SU-DHL-6 (cell line): ENCODE measurements at regions not wholly inside any gene's neighbourhood (a gene's known extent, or its start where the extent isn't known, plus 50 kb on each side); places are given as distances from the start of the nearest gene placed in this dataset.

Source experiments
- H2AFZ ChIP-seq: fragments of 200-600 bp; sonication (generic); 2 replicates; pipeline ENCODE4 v1.6.1; 2014; ENCODE audit warnings: low read depth, mild to moderate bottlenecking, moderate library complexity, mixed read lengths, antibody characterized with exemption, low read length; ENCODE audit not compliant: severe bottlenecking
- H3F3A ChIP-seq: fragments of 200-600 bp; shearing (Covaris generic); 2 replicates; pipeline ENCODE4 v1.6.0; 2016; ENCODE audit warnings: antibody characterized with exemption, mild to moderate bottlenecking; ENCODE audit not compliant: insufficient read depth
- H3K27ac ChIP-seq: fragments of 200-600 bp; sonication (generic); 2 replicates; pipeline ENCODE4 v1.5.1; 2016; ENCODE audit warnings: low read depth, mild to moderate bottlenecking, low read length, moderate library complexity, mixed read lengths
- H3K27me3 ChIP-seq: fragments of 200-600 bp; sonication (generic), shearing (Covaris generic); 2 replicates; pipeline ENCODE4 v1.6.0; 2014; ENCODE audit warnings: mild to moderate bottlenecking, low read length
- H3K36me3 ChIP-seq: fragments of 200-600 bp; sonication (generic); 2 replicates; pipeline ENCODE4 v1.6.1; 2014; ENCODE audit warnings: mild to moderate bottlenecking, low read length, mixed read lengths
- H3K4me2 ChIP-seq: fragments of 300-600, 200-600 bp; shearing (Covaris generic), sonication (generic); 2 replicates; pipeline ENCODE4 v1.6.0; 2014; ENCODE audit warnings: low read length, low read depth, mild to moderate bottlenecking; ENCODE audit not compliant: poor library complexity, severe bottlenecking
- H3K4me3 ChIP-seq: fragments of 200-600 bp; sonication (generic); 2 replicates; pipeline ENCODE4 v1.5.1; 2014; ENCODE audit warnings: antibody characterized with exemption, low read length, mild to moderate bottlenecking, mixed read lengths; ENCODE audit not compliant: insufficient read depth, poor library complexity, severe bottlenecking
- H3K79me2 ChIP-seq: fragments of 200-600 bp; sonication (generic); 2 replicates; pipeline ENCODE4 v1.6.1; 2014; ENCODE audit warnings: mild to moderate bottlenecking, low read length, moderate library complexity; ENCODE audit not compliant: insufficient read depth
- H3K9ac ChIP-seq: fragments of 200-600 bp; sonication (generic); 2 replicates; pipeline ENCODE4 v1.7.0; 2014; ENCODE audit warnings: mild to moderate bottlenecking, low read length
- H3K9me2 ChIP-seq: fragments of 200-600 bp; sonication (generic); replicated peaks from 2 replicates; pipeline ENCODE4 v1.6.1; 2014; ENCODE audit warnings: low read length; ENCODE audit not compliant: insufficient read depth
- H3K9me3 ChIP-seq: fragments of 200-600 bp; sonication (generic); 2 replicates; pipeline ENCODE4 v1.6.1; 2014; ENCODE audit warnings: low read length, mixed read lengths; ENCODE audit not compliant: insufficient read depth
- H4K20me1 ChIP-seq: fragments of 200-600 bp; sonication (generic); 2 replicates; pipeline ENCODE4 v1.6.1; 2014; ENCODE audit warnings: low read depth, mild to moderate bottlenecking, antibody characterized with exemption, low read length, moderate library complexity, mixed read lengths
- CTCF ChIP-seq: fragments of 200-600 bp; sonication (generic); IDR thresholded peaks from one replicate; pipeline ENCODE4 v1.5.1; 2017; ENCODE audit warnings: antibody characterized with exemption, mild to moderate bottlenecking, low read length, moderate library complexity; ENCODE audit not compliant: insufficient read depth, poor library complexity, severe bottlenecking
- EZH2phosphoT487 ChIP-seq: fragments of 200-600 bp; sonication (generic), shearing (Covaris generic); conservative IDR thresholded peaks from 2 replicates; pipeline ENCODE4 v1.6.1; 2018; ENCODE audit warnings: mild to moderate bottlenecking, antibody characterized with exemption, low read length, moderate library complexity, mixed read lengths

- Histone ChIP-seq H3K9me2 (no peaks in the 10 kb centered on the region), H3K27me3 (no peaks in the 10 kb centered on the region), H4K20me1 (no peaks in the 10 kb centered on the region), H3K9me3 (no peaks in the 10 kb centered on the region), H3K36me3 (no peaks in the 10 kb centered on the region), H3K4me2 (no peak overlapping the region), H3F3A (no peaks in the 10 kb centered on the region), H3K4me3 (no peak overlapping the region), H2AFZ (no peak overlapping the region), H3K79me2 (no peaks in the 10 kb centered on the region), H3K27ac (no peak overlapping the region), H3K9ac (no peak overlapping the region)
- no peak for TF ChIP-seq CTCF
- no peak for TF ChIP-seq EZH2phosphoT487
These were observed 117.3 kb downstream of the RASSF10 start for GRCh38 chr11:13126430-13126829.

- Histone ChIP-seq H3K4me2 (no peak overlapping the region), H3K9me2 (no peaks in the 10 kb centered on the region), H3K4me3 (no peak overlapping the region), H2AFZ (no peak overlapping the region), H3K36me3 (no peaks in the 10 kb centered on the region), H3K27ac (no peak overlapping the region), H4K20me1 (no peaks in the 10 kb centered on the region), H3K9me3 (no peaks in the 10 kb centered on the region), H3F3A (no peaks in the 10 kb centered on the region), H3K27me3 (no peaks in the 10 kb centered on the region), H3K79me2 (no peaks in the 10 kb centered on the region), H3K9ac (no peak overlapping the region)
- TF ChIP-seq CTCF (no peak), EZH2phosphoT487 (no peak)
These were observed 118.0 kb downstream of the RASSF10 start for GRCh38 chr11:13127161-13127560.

GRCh38 chr11:13128354-13128753, 119.2 kb downstream of the RASSF10 start:
- Histone ChIP-seq H3K9ac (no peak overlapping the region), H3K9me3 (no peaks in the 10 kb centered on the region), H3K36me3 (no peaks in the 10 kb centered on the region), H3K27ac (no peak overlapping the region), H2AFZ (no peak overlapping the region), H4K20me1 (no peaks in the 10 kb centered on the region), H3K27me3 (no peaks in the 10 kb centered on the region), H3K9me2 (no peaks in the 10 kb centered on the region), H3F3A (no peaks in the 10 kb centered on the region), H3K79me2 (no peaks in the 10 kb centered on the region), H3K4me2 (no peak overlapping the region), H3K4me3 (no peak overlapping the region)
- TF ChIP-seq EZH2phosphoT487 (no peak), CTCF (no peak)
